NCI-H1436 treated with DMSO at 0.1 percent for 48 hours (cell line): ENCODE measurements at regions not wholly inside any gene's neighbourhood (a gene's known extent, or its start where the extent isn't known, plus 50 kb on each side); places are given as distances from the start of the nearest gene placed in this dataset.

Source experiments
- DNase-seq: peaks from one replicate; lab custom pipeline; 2025; lab: John Stamatoyannopoulos, UW

DNA sequence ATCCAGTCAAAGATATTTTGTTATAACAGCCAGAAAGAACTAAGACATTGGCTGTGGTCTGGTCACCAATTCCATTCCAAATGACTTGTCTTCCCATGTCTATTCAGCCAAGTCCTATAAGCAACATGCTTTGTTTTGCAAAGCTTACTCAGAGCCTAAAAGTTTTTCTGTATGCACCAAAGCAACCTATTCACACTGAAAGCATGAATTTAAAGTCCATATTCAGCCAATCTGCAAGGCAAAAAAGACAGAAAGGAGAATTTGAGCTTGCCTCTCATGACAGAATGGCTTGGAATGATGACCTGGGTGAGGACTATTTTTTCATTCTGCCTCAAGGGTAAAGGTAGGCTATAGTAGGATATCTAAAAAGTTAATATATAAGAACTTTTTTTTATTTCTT, 323.2 kb upstream of the NOCT start:
- no peak for DNase-seq

- no peak for DNase-seq
Measured at GRCh38 chr4:138689593-138689992, 326.0 kb upstream of the NOCT start.

GRCh38 chr4:138689187-138689586, 326.4 kb upstream of the NOCT start:
- DNase-seq: no peak

DNA sequence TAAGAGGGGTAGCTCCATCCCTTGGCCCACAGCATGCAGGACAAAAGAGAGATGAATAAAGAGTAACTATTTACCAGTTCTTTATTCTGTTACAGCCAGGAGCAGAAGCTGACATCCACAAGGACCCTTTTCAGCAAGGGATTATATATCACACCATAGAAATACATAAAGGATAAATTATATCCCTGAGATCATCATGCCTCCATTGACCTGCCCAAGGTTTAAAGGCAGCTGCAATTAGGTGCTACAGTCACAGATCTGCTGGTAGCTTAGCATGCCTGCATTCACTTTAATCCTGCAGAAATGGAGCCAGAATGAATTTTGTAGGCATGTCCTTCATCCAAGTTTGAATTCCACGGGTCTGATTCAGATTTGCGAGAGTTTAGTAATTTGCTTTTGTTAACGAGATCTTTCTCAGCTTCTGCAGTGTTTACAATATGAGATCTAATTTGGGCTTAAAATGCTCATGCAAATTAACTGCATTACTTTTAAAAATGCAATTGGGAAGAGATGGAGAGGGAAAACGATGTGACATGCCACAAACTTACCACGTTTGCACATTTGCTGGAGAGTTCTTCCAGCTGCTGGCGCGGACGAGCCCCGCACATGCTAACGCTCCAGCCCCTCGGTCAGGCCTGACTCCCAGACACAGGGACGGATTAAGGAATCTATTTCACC, 327.0 kb upstream of the NOCT start:
- DNase-seq: no peak

GRCh38 chr4:138686106-138686835, 329.3 kb upstream of the NOCT start:
- no peak for DNase-seq

DNA sequence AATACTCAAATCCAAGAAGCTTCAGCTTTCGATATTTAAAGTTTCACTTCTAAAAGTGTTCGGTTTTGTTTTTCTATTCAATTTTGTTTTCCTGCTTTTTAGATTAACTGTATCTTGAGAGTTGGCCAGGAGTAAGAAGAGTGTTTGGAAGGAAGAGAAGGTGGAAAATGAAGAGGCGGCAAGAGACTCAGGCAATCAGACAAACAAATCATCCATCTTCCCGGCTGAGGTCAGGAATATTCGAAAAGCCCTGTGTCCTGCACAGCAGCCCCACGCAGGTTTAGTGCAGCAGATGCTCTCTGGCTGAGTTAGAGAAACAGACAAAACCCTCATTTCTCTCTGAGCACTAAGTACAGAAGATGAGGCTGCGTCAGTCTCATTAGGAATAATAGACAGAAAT, 330.3 kb upstream of the NOCT start:
- DNase-seq: no peak

DNA sequence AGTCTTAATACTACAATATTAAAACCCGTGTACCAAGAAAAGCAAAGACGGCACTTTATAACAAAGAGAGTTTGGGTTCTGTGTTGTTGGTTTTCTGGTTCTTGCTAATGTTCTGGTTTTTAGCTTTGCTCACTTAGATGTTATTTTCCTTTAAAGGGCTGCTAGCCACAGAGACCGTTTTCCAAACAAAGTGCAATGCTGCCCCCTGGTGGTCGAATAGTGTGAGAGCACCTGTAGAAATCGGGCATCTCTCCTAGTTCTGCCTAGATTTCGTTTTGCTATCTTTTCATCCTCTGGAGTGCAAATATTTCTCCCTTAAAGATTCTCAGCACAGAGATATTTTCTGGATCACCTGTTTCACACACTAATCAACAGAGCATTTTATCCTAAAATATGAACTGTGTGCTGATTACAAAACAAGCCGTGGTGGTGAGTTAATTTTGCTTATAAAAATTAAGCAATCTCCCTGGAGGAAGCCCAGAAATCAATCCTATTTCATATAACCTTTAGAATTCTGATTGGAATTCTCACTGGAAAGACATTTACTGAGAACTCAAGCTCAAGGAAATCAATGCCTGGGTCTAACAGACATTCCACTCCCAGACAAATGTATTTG, 334.5 kb upstream of the NOCT start:
- DNase-seq: peak; percentile 24

GRCh38 chr4:138680256-138680655, 335.3 kb upstream of the NOCT start:
- no peak for DNase-seq

- DNase-seq: no peak
Measured at GRCh38 chr4:138678985-138679746, 336.4 kb upstream of the NOCT start.

DNA sequence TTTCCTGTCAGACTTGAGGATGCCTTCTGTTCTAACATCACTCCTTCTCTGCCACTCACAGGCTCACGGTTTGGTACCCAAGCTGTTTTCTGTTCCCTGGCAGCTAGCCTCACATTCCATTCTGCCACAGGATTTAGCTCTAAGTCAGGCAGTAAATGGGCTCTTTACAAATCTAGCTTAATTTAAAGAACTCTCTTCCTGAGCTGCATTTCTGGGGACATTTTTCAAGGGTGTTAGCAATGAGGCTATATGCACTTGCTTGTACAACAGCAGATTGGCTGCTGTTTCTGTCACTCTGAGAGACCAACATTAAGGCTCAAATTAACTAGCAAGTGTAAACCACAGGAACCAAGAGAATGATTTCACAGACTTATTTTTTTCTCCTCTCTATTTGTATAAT, 337.8 kb upstream of the NOCT start:
- DNase-seq: no peak

- DNase-seq: no peak
Measured at GRCh38 chr4:138677212-138677611, 338.4 kb upstream of the NOCT start.

GRCh38 chr4:138675685-138676084, 339.9 kb upstream of the NOCT start:
- no peak for DNase-seq

GRCh38 chr4:138674209-138674608, 341.4 kb upstream of the NOCT start:
- no peak for DNase-seq

- no peak for DNase-seq
Measured at GRCh38 chr4:138673053-138673452, 342.5 kb upstream of the NOCT start.

GRCh38 chr4:138672393-138672976, 343.1 kb upstream of the NOCT start:
- DNase-seq: no peak

GRCh38 chr4:138671606-138672084, 343.9 kb upstream of the NOCT start:
- no peak for DNase-seq

DNA sequence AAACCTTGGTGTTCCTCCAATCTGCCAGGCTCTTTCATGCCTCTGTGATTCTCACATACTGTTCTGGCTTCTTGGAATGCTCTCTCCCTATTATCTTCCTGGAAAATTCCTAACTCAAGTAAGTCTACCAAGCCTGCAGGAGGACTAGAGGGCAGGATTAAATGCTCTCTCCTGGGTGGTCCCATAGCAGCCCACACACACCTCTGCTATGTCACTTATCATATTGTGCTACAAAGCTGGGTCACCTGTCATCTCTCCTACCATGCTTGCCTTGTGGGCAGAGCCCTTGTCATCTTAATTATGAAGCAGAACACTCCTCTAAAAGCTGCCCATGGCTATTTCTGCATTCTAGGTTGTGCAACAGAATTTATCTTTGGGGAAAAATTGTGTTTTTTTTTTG, 344.5 kb upstream of the NOCT start:
- DNase-seq: no peak

GRCh38 chr4:138670681-138671080, 344.9 kb upstream of the NOCT start:
- no peak for DNase-seq

DNA sequence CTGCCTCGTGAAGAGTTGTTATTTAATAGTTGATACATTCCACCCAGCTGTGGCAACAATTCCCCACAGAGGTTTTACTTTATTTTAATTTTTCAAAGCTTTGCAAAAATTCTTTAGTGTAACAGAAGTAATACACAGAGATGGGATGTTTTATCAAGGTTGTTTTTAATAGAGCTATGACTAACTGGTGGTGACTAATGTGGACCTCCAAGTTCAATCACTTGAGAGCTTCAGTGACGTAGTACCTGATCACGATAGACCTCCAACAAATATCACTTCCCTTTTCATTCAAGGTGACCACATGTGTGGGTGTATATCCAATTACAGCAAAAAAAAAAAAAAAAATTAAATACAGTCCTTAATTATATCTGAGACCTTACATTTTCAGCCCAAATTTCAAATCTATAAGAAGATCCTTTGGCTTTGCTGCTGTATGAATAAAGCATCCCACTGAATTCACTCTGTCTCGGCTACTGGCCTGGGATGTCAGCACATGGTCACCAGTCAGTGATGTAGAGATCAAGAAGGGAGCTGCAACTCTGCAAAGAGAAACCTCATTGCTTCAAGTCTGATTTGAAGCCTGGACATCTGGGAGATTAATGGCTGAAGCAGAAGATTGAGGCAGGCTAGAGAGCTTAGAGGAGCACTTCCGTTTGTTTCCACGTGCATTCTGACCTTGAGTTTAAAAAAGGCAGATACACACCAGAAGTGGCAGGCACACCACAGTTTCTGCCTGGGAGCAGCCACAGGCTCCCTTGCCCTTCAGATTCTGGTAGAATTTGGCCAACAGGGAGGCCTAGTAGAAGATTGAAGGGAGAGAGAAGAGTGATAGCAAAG, 345.9 kb upstream of the NOCT start:
- DNase-seq: no peak

- no peak for DNase-seq
Measured at GRCh38 chr4:138668309-138668708, 347.3 kb upstream of the NOCT start.

- no peak for DNase-seq
Measured at GRCh38 chr4:138666366-138666765, 349.2 kb upstream of the NOCT start.
